B cell (primary cell): ENCODE measurements at regions not wholly inside any gene's neighbourhood (a gene's known extent, or its start where the extent isn't known, plus 50 kb on each side); places are given as distances from the start of the nearest gene placed in this dataset.

Experiments
- ATAC-seq: fragments of 200-7000 bp; cut with Tn5 transposase; one replicate; pipeline ENCODE4 v1.10.0; 2021; ENCODE audit warnings: low read depth, mild to moderate bottlenecking, moderate number of reproducible peaks, moderate library complexity
- CTCF ChIA-PET: fragments of 350-600 bp; sonication (Branson Sonifier 250); formaldehyde crosslinking; loops from one replicate; lab custom pipeline; 2021; ENCODE audit warnings: antibody characterized with exemption, inconsistent platforms; lab: Charles Lee
- POLR2A ChIA-PET: fragments of 350-600 bp; sonication (Branson Sonifier 250); formaldehyde crosslinking; loops from one replicate; lab custom pipeline; 2021; ENCODE audit warnings: antibody characterized with exemption; lab: Charles Lee
- DNase-seq: peaks from one replicate; pipeline ENCODE4 v3.0.0; 2013
- H2AFZ ChIP-seq: 2 replicates; pipeline ENCODE4 v1.6.1; 2012; ENCODE audit warnings: mild to moderate bottlenecking, low read depth, low read length; ENCODE audit not compliant: insufficient read depth, poor library complexity, severe bottlenecking
- H3K27ac ChIP-seq, 2 donors: 1 replicate in 1 of 2; 2 replicates in 1 of 2; pipeline ENCODE4 v1.5.1; 2012 to 2013; ENCODE audit warnings: low read length in 2 of 2, mild to moderate bottlenecking in 2 of 2, moderate library complexity in 1 of 2
- H3K27me3 ChIP-seq, 4 experiments: fragments of 200-600 bp in 1 of 4; sonication (generic) in 1 of 4; replicated peaks in 1 of 4; 1 replicate in 2 of 4; 2 replicates in 2 of 4; pipeline versions ENCODE4 v1.6.1 to v1.7.0; 2013 to 2016; ENCODE audit warnings: low read length in 3 of 4, mild to moderate bottlenecking in 2 of 4, mixed read lengths in 1 of 4, moderate library complexity in 1 of 4; ENCODE audit not compliant: insufficient read depth in 4 of 4, control insufficient read depth in 3 of 4; ENCODE audit errors: control extremely low read depth in 1 of 4
- H3K36me3 ChIP-seq, 2 experiments: replicated peaks in 1 of 2; 1 replicate in 1 of 2; 2 replicates in 1 of 2; pipeline versions ENCODE4 v1.6.1 to v1.7.1; 2013; ENCODE audit warnings: low read length in 1 of 2; ENCODE audit not compliant: insufficient read depth in 2 of 2, control insufficient read depth in 1 of 2; ENCODE audit errors: control extremely low read depth in 1 of 2, extremely low read depth in 1 of 2
- H3K4me1 ChIP-seq, 2 donors: fragments of 200-600 bp in 1 of 2; sonication (generic) in 1 of 2; 1 replicate in 1 of 2; 2 replicates in 1 of 2; pipeline versions ENCODE4 v1.5.1 to v1.6.1; 2013 to 2017; ENCODE audit warnings: low read length in 2 of 2; ENCODE audit not compliant: control insufficient read depth in 2 of 2, insufficient read depth in 2 of 2
- H3K4me2 ChIP-seq: replicated peaks from 2 replicates; pipeline ENCODE3; 2012; ENCODE audit warnings: mild to moderate bottlenecking, low read depth, low read length; ENCODE audit not compliant: poor library complexity, severe bottlenecking
- H3K4me3 ChIP-seq, 5 experiments: fragments of 200-600 bp in 1 of 5; sonication (generic) in 1 of 5; 1 replicate in 3 of 5; 2 replicates in 2 of 5; pipeline versions ENCODE4 v1.5.1 to v1.7.0; 2011 to 2016; ENCODE audit warnings: low read length in 4 of 5, mild to moderate bottlenecking in 4 of 5, low read depth in 2 of 5, control low read depth in 1 of 5, moderate library complexity in 1 of 5; ENCODE audit not compliant: insufficient read depth in 1 of 5; ENCODE audit errors: control extremely low read depth in 1 of 5, extremely low read depth in 1 of 5
- H3K79me2 ChIP-seq: fragments of 200-600 bp; sonication (generic); one replicate; pipeline ENCODE4 v1.6.0; 2016; ENCODE audit warnings: low read length; ENCODE audit not compliant: control insufficient read depth, insufficient read depth
- H3K9ac ChIP-seq: fragments of 200-600 bp; sonication (generic); 2 replicates; pipeline ENCODE4 v1.6.1; 2017; ENCODE audit warnings: mild to moderate bottlenecking, low read length, moderate library complexity
- H3K9me3 ChIP-seq, 3 donors: one replicate each; pipeline versions ENCODE4 v1.6.1 to v1.7.1; 2013; ENCODE audit warnings: low read length in 2 of 3; ENCODE audit not compliant: control insufficient read depth in 2 of 3, insufficient read depth in 1 of 3; ENCODE audit errors: control extremely low read depth in 1 of 3
- H4K20me1 ChIP-seq: 2 replicates; pipeline ENCODE4 v1.6.0; 2012; ENCODE audit warnings: mild to moderate bottlenecking, low read length; ENCODE audit not compliant: insufficient read depth, control insufficient read depth, poor library complexity, severe bottlenecking
- H3K27ac Mint-ChIP-seq: one replicate; pipeline ENCODE4 v1.8.0; 2021; ENCODE audit warnings: mixed read lengths
- H3K27me3 Mint-ChIP-seq: one replicate; pipeline ENCODE4 v1.8.0; 2021; ENCODE audit warnings: mixed read lengths
- H3K4me1 Mint-ChIP-seq: one replicate; pipeline ENCODE4 v1.8.0; 2021; ENCODE audit warnings: mixed read lengths
- H3K4me3 Mint-ChIP-seq: one replicate; pipeline ENCODE4 v1.8.0; 2021; ENCODE audit warnings: mixed read lengths
- H3K9me3 Mint-ChIP-seq: one replicate; pipeline ENCODE4 v1.8.0; 2022; ENCODE audit warnings: mixed read lengths; ENCODE audit not compliant: insufficient read depth
- EZH2 ChIP-seq: IDR thresholded peaks from 2 replicates; pipeline ENCODE4 v1.6.1; 2012; ENCODE audit warnings: borderline replicate concordance, low read depth, mild to moderate bottlenecking, moderate library complexity, low read length; ENCODE audit not compliant: insufficient read depth, poor library complexity, severe bottlenecking
- WGBS: methylation state at CpG from one replicate; pipeline ENCODE4 v1.1.5; 2013; ENCODE audit warnings: missing lambda C conversion rate; ENCODE audit not compliant: insufficient coverage; 5-methylcytosine and 5-hydroxymethylcytosine counted together
- intact Hi-C: fragments of 100-400 bp; cut with micrococcal nuclease; formaldehyde crosslinking; loops from one replicate; pipeline ENCODE4 v1.10.0; 2022
- TF ChIP-seq, protein P1 (sequence below): fragments of 200-600 bp; IDR thresholded peaks from one replicate; pipeline ENCODE4 v1.8.0; 2022; ENCODE audit warnings: antibody characterized with exemption, mild to moderate bottlenecking

GRCh38 chr21:16315223-16315622, 585.4 kb downstream of the USP25 start:
- no peaks in the 10 kb centered on the region for H3K4me1 Mint-ChIP-seq
- CTCF ChIA-PET = interaction anchor here (0.6 kb wide), 1 partner anchor 9 kb away, joined by 3 read pairs; no protein-coding TSS in a partner anchor
- Histone ChIP-seq H3K9me3 (no peaks in the 10 kb centered on the region), H3K27ac (no peak overlapping the region), H3K4me1 (no peaks in the 10 kb centered on the region), H3K4me3 (no peak overlapping the region), H2AFZ (no peak overlapping the region), H3K36me3 (no peaks in the 10 kb centered on the region), H4K20me1 (no peaks in the 10 kb centered on the region), H3K9ac (no peak overlapping the region), H3K4me2 (no peak overlapping the region), H3K27me3 (no peaks in the 10 kb centered on the region), H3K79me2 (no peaks in the 10 kb centered on the region)
- H3K4me3 Mint-ChIP-seq = no peak overlapping the region
- intact Hi-C loops = no loop called here
- no peaks in the 10 kb centered on the region for H3K27me3 Mint-ChIP-seq
- no CpG with 5 or more reads among the region's 1 CpG for WGBS
- no peaks in the 10 kb centered on the region for H3K9me3 Mint-ChIP-seq
- ATAC-seq (no peak), DNase-seq (no peak)
- H3K27ac Mint-ChIP-seq = no peak overlapping the region
- POLR2A ChIA-PET = no interaction called here
- TF ChIP-seq, protein P1, sequence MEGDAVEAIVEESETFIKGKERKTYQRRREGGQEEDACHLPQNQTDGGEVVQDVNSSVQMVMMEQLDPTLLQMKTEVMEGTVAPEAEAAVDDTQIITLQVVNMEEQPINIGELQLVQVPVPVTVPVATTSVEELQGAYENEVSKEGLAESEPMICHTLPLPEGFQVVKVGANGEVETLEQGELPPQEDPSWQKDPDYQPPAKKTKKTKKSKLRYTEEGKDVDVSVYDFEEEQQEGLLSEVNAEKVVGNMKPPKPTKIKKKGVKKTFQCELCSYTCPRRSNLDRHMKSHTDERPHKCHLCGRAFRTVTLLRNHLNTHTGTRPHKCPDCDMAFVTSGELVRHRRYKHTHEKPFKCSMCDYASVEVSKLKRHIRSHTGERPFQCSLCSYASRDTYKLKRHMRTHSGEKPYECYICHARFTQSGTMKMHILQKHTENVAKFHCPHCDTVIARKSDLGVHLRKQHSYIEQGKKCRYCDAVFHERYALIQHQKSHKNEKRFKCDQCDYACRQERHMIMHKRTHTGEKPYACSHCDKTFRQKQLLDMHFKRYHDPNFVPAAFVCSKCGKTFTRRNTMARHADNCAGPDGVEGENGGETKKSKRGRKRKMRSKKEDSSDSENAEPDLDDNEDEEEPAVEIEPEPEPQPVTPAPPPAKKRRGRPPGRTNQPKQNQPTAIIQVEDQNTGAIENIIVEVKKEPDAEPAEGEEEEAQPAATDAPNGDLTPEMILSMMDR = no peak
- TF ChIP-seq EZH2 = no peak

GRCh38 chr21:16318651-16319300, 589.0 kb downstream of the USP25 start:
- Mint-ChIP-seq H3K27me3 (no peaks in the 10 kb centered on the region), H3K27ac (no peak overlapping the region), H3K4me1 (no peaks in the 10 kb centered on the region), H3K9me3 (no peaks in the 10 kb centered on the region), H3K4me3 (no peak overlapping the region)
- Histone ChIP-seq H3K9me3 (no peaks in the 10 kb centered on the region), H3K9ac (no peak overlapping the region), H3K4me3 (no peak overlapping the region), H3K27me3 (no peaks in the 10 kb centered on the region), H3K4me1 (no peaks in the 10 kb centered on the region), H3K27ac (no peak overlapping the region), H3K36me3 (no peaks in the 10 kb centered on the region), H2AFZ (no peak overlapping the region), H4K20me1 (no peaks in the 10 kb centered on the region), H3K4me2 (no peak overlapping the region), H3K79me2 (no peaks in the 10 kb centered on the region)
- ATAC-seq (no peak), DNase-seq (no peak)
- ChIA-PET POLR2A (no interaction called here), CTCF (no interaction called here)
- no peak for TF ChIP-seq EZH2
- TF ChIP-seq, protein P1 = no peak
- intact Hi-C loops = no loop called here
